HepG2 (cell line): ENCODE measurements at regions not wholly inside any gene's neighbourhood (a gene's known extent, or its start where the extent isn't known, plus 50 kb on each side); places are given as distances from the start of the nearest gene placed in this dataset.

Experiments
- AGO2 ChIP-seq: fragments of 200-400 bp; formaldehyde crosslinking; optimal IDR thresholded peaks from 2 replicates; pipeline ENCODE3; 2017; ENCODE audit warnings: mild to moderate bottlenecking, low read depth, low read length, moderate library complexity
- CREB1 ChIP-seq, 2 experiments: fragments of 450-650 bp in 1 of 2; IDR thresholded peaks; 2 replicates each; pipeline ENCODE4 v1.6.1; 2016 to 2017; ENCODE audit warnings: control low read depth in 1 of 2, mild to moderate bottlenecking in 1 of 2, missing compliant biosample characterization in 1 of 2, missing genetic modification characterization in 1 of 2
- FOXP4 ChIP-seq: sonication (generic); formaldehyde crosslinking; IDR thresholded peaks from 2 replicates; pipeline ENCODE4 v1.4.0; 2020; ENCODE audit warnings: missing genetic modification reagents
- GATAD2A ChIP-seq: IDR thresholded peaks from 2 replicates; pipeline ENCODE4 v1.6.1; 2016
- NR2F6 ChIP-seq, 2 experiments: IDR thresholded peaks; 2 replicates each; pipeline ENCODE4 v1.6.1; 2016; ENCODE audit warnings: antibody characterized with exemption in 1 of 2, mild to moderate bottlenecking in 1 of 2
- RBFOX2 ChIP-seq: fragments of 200-400 bp; formaldehyde crosslinking; IDR thresholded peaks from 2 replicates; pipeline ENCODE4 v1.6.1; 2017; ENCODE audit warnings: low read depth, mild to moderate bottlenecking, low read length
- RCOR2 ChIP-seq: IDR thresholded peaks from 2 replicates; pipeline ENCODE4 v1.6.1; 2016; ENCODE audit warnings: missing biosample characterization, missing genetic modification reagents
- SAP130 ChIP-seq: IDR thresholded peaks from 2 replicates; pipeline ENCODE4 v1.6.1; 2016; ENCODE audit warnings: low read depth
- SMYD3 ChIP-seq: sonication (generic); formaldehyde crosslinking; IDR thresholded peaks from 2 replicates; pipeline ENCODE4 v1.8.1; 2023; ENCODE audit warnings: mild to moderate bottlenecking, missing genetic modification reagents
- SOX6 ChIP-seq, 2 experiments: fragments of 450-650 bp in 1 of 2; sonication (generic) in 1 of 2; formaldehyde crosslinking in 1 of 2; IDR thresholded peaks; 2 replicates each; pipeline versions ENCODE4 v1.4.0 to v1.6.1; 2017 to 2020; ENCODE audit warnings: antibody characterized with exemption in 1 of 2, mild to moderate bottlenecking in 1 of 2, missing genetic modification reagents in 1 of 2
- TCF7L2 ChIP-seq: IDR thresholded peaks from 2 replicates; pipeline ENCODE4 v1.6.1; 2011; ENCODE audit warnings: mild to moderate bottlenecking, low read depth, low read length, moderate library complexity
- ZNF329 ChIP-seq: sonication (generic); formaldehyde crosslinking; IDR thresholded peaks from 2 replicates; pipeline ENCODE4 v1.9.0; 2021; ENCODE audit warnings: low read depth, mild to moderate bottlenecking, missing genetic modification reagents
- ZNF367 ChIP-seq: sonication (generic); formaldehyde crosslinking; IDR thresholded peaks from 2 replicates; pipeline ENCODE4 v1.4.0; 2020; ENCODE audit warnings: missing genetic modification reagents, borderline replicate concordance
- ZNF780A ChIP-seq: sonication (generic); formaldehyde crosslinking; IDR thresholded peaks from 2 replicates; pipeline ENCODE4 v1.8.0; 2022; ENCODE audit warnings: mild to moderate bottlenecking, missing genetic modification reagents, moderate library complexity
- ZNF792 ChIP-seq: IDR thresholded peaks from 2 replicates; pipeline ENCODE4 v1.6.1; 2016
- TF ChIP-seq, protein P1 (sequence below): sonication (generic); formaldehyde crosslinking; IDR thresholded peaks from 2 replicates; pipeline ENCODE4 v1.8.1; 2023; ENCODE audit warnings: missing genetic modification reagents, inconsistent platforms, borderline replicate concordance
- TF ChIP-seq, protein P2 (sequence below): sonication (generic); formaldehyde crosslinking; IDR thresholded peaks from 2 replicates; pipeline ENCODE4 v1.5.0; 2020; ENCODE audit warnings: mild to moderate bottlenecking, missing genetic modification reagents, borderline replicate concordance
- TF ChIP-seq, protein P3 (sequence below): IDR thresholded peaks from 2 replicates; pipeline ENCODE4 v1.4.0; 2020; ENCODE audit warnings: mild to moderate bottlenecking, missing genetic modification reagents

GRCh38 chr2:61671561-61672315, 133.6 kb upstream of the XPO1 start (continued):
- TF ChIP-seq FOXP4 (peak; percentile 48), SOX6 (IDR thresholded peaks at IDR 0.05) (no peak), SOX6 (CRISPR knock-in tag; IDR thresholded peaks at IDR 0.05) (peak; percentile 50; the same call in 1 of the 2 replicates), RBFOX2 (no peak), SAP130 (peak; percentile 26; the same call in 1 of the 2 replicates), ZNF792 (0 out of 2 replicates have a peak, but pooled peaks have one; percentile 43), GATAD2A (0 out of 2 replicates have a peak, but pooled peaks have one; percentile 17), ZNF780A (no peak), SMYD3 (CRISPR knock-in tag) (no peak; the same call in 1 of the 2 replicates), TCF7L2 (no peak), CREB1 (IDR thresholded peaks at IDR 0.05) (no peak), CREB1 (CRISPR knock-in tag; IDR thresholded peaks at IDR 0.05) (peak; percentile 58), AGO2 (no peak), NR2F6 (IDR thresholded peaks at IDR 0.05) (no peak), NR2F6 (CRISPR knock-in tag; IDR thresholded peaks at IDR 0.05) (0 out of 2 replicates have a peak, but pooled peaks have one; percentile 6), RCOR2 (CRISPR knock-in tag) (no peak), ZNF329 (CRISPR knock-in tag) (no peak), ZNF367 (CRISPR knock-in tag) (no peak)
- TF ChIP-seq, protein P1, sequence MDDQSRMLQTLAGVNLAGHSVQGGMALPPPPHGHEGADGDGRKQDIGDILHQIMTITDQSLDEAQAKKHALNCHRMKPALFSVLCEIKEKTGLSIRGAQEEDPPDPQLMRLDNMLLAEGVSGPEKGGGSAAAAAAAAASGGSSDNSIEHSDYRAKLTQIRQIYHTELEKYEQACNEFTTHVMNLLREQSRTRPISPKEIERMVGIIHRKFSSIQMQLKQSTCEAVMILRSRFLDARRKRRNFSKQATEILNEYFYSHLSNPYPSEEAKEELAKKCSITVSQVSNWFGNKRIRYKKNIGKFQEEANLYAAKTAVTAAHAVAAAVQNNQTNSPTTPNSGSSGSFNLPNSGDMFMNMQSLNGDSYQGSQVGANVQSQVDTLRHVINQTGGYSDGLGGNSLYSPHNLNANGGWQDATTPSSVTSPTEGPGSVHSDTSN (CRISPR knock-in tag): no peak
- TF ChIP-seq, protein P2, sequence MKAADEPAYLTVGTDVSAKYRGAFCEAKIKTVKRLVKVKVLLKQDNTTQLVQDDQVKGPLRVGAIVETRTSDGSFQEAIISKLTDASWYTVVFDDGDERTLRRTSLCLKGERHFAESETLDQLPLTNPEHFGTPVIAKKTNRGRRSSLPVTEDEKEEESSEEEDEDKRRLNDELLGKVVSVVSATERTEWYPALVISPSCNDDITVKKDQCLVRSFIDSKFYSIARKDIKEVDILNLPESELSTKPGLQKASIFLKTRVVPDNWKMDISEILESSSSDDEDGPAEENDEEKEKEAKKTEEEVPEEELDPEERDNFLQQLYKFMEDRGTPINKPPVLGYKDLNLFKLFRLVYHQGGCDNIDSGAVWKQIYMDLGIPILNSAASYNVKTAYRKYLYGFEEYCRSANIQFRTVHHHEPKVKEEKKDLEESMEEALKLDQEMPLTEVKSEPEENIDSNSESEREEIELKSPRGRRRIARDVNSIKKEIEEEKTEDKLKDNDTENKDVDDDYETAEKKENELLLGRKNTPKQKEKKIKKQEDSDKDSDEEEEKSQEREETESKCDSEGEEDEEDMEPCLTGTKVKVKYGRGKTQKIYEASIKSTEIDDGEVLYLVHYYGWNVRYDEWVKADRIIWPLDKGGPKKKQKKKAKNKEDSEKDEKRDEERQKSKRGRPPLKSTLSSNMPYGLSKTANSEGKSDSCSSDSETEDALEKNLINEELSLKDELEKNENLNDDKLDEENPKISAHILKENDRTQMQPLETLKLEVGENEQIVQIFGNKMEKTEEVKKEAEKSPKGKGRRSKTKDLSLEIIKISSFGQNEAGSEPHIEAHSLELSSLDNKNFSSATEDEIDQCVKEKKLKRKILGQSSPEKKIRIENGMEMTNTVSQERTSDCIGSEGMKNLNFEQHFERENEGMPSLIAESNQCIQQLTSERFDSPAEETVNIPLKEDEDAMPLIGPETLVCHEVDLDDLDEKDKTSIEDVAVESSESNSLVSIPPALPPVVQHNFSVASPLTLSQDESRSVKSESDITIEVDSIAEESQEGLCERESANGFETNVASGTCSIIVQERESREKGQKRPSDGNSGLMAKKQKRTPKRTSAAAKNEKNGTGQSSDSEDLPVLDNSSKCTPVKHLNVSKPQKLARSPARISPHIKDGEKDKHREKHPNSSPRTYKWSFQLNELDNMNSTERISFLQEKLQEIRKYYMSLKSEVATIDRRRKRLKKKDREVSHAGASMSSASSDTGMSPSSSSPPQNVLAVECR (CRISPR knock-in tag): no peak
- TF ChIP-seq, protein P3, sequence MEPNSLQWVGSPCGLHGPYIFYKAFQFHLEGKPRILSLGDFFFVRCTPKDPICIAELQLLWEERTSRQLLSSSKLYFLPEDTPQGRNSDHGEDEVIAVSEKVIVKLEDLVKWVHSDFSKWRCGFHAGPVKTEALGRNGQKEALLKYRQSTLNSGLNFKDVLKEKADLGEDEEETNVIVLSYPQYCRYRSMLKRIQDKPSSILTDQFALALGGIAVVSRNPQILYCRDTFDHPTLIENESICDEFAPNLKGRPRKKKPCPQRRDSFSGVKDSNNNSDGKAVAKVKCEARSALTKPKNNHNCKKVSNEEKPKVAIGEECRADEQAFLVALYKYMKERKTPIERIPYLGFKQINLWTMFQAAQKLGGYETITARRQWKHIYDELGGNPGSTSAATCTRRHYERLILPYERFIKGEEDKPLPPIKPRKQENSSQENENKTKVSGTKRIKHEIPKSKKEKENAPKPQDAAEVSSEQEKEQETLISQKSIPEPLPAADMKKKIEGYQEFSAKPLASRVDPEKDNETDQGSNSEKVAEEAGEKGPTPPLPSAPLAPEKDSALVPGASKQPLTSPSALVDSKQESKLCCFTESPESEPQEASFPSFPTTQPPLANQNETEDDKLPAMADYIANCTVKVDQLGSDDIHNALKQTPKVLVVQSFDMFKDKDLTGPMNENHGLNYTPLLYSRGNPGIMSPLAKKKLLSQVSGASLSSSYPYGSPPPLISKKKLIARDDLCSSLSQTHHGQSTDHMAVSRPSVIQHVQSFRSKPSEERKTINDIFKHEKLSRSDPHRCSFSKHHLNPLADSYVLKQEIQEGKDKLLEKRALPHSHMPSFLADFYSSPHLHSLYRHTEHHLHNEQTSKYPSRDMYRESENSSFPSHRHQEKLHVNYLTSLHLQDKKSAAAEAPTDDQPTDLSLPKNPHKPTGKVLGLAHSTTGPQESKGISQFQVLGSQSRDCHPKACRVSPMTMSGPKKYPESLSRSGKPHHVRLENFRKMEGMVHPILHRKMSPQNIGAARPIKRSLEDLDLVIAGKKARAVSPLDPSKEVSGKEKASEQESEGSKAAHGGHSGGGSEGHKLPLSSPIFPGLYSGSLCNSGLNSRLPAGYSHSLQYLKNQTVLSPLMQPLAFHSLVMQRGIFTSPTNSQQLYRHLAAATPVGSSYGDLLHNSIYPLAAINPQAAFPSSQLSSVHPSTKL (CRISPR knock-in tag): peak; percentile 67
